ENCODE measurements at regions not wholly inside any gene's neighbourhood (a gene's known extent, or its start where the extent isn't known, plus 50 kb on each side); places are given as distances from the start of the nearest gene placed in this dataset.
A peak's percentile ranks its signal among the peaks of the same experiment; 100 is the strongest.

DNA sequence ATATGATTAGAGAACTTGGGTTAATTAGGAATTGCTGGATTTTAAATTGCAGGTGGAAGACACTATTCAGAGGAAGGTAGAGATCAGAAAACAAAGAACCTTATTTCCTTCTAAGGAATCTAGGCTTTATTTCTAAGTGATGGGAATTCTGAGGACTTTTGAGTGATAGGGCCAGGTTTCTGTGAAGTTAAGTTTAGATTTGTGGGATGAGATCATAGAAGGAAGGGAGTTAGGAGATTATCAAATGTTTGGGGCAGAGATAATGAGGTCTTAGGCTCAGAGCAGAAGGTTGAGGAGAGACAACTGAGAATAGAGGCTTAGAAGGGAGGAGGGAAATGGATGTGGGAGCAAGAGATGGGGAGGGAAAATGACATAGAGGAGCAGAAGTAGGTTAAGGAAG lies 109.7 kb upstream of the MMS22L start:
- TF ChIP-seq EZH2phosphoT487 (IDR thresholded peaks at IDR 0.05; ENCODE audit: borderline replicate concordance, low read length) = no peak
- TF ChIP-seq, protein P1, sequence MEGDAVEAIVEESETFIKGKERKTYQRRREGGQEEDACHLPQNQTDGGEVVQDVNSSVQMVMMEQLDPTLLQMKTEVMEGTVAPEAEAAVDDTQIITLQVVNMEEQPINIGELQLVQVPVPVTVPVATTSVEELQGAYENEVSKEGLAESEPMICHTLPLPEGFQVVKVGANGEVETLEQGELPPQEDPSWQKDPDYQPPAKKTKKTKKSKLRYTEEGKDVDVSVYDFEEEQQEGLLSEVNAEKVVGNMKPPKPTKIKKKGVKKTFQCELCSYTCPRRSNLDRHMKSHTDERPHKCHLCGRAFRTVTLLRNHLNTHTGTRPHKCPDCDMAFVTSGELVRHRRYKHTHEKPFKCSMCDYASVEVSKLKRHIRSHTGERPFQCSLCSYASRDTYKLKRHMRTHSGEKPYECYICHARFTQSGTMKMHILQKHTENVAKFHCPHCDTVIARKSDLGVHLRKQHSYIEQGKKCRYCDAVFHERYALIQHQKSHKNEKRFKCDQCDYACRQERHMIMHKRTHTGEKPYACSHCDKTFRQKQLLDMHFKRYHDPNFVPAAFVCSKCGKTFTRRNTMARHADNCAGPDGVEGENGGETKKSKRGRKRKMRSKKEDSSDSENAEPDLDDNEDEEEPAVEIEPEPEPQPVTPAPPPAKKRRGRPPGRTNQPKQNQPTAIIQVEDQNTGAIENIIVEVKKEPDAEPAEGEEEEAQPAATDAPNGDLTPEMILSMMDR (IDR thresholded peaks at IDR 0.05; ENCODE audit: low read depth, low read length, poor library complexity, severe bottlenecking) = no peak
- Histone ChIP-seq H3K4me3 (ENCODE audit: low read length) (no peak overlapping the region), H3K4me1 (ENCODE audit: control insufficient read depth, low read length) (no peaks in the 10 kb centered on the region), H3K9me3 (ENCODE audit: control insufficient read depth, insufficient read depth, low read length) (no peaks in the 10 kb centered on the region), H3K27me3 (ENCODE audit: control insufficient read depth, low read length) (peaks cover 4% of the 10 kb centered on the region), H3K79me2 (ENCODE audit: control insufficient read depth, low read length) (no peaks in the 10 kb centered on the region), H4K20me1 (ENCODE audit: control insufficient read depth, insufficient read depth, low read depth, low read length) (no peaks in the 10 kb centered on the region), H3F3A (ENCODE audit: control insufficient read depth, insufficient read depth) (no peaks in the 10 kb centered on the region), H3K9me2 (replicated peaks; ENCODE audit: control insufficient read depth, low read length) (no peaks in the 10 kb centered on the region), H3K27ac (ENCODE audit: low read depth, low read length) (no peak overlapping the region), H3K4me2 (ENCODE audit: low read length) (no peak overlapping the region), H3K36me3 (ENCODE audit: control insufficient read depth, low read length) (no peaks in the 10 kb centered on the region)

DNA sequence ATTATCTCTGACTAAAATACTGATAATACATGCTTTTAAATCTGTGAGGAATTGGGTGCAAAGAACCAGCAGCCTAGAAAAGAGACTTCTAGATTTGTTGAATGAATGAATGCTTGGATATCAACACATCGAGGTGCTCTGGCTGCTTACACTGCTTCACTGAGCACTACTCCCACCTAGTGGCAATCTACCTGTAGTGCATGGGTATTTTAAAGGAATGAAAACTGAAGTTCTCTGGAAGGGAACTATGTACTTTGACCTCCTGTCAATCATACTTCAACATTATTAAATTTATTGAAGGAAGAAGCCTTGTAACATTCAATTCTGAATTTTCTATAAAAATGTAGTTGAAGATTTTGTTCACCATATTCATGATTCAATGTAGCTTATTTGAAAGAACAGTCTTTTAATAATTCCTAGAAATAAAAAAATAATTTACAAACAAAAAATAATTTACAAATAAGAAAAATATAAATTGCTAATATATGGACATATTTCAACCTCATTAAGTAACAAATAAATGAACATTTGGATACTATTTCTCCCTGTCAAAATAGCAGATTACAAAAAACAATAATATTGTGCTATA lies 111.2 kb upstream of the MMS22L start:
- Histone ChIP-seq H3K27ac (ENCODE audit: low read depth, low read length) (no peak overlapping the region), H3F3A (ENCODE audit: control insufficient read depth, insufficient read depth) (no peaks in the 10 kb centered on the region), H4K20me1 (ENCODE audit: control insufficient read depth, insufficient read depth, low read depth, low read length) (no peaks in the 10 kb centered on the region), H3K79me2 (ENCODE audit: control insufficient read depth, low read length) (no peaks in the 10 kb centered on the region), H3K4me3 (ENCODE audit: low read length) (no peak overlapping the region), H3K4me2 (ENCODE audit: low read length) (no peak overlapping the region), H3K36me3 (ENCODE audit: control insufficient read depth, low read length) (no peaks in the 10 kb centered on the region), H3K27me3 (ENCODE audit: control insufficient read depth, low read length) (peaks cover 4% of the 10 kb centered on the region; the same call in 1 of the 2 replicates), H3K9me3 (ENCODE audit: control insufficient read depth, insufficient read depth, low read length) (no peaks in the 10 kb centered on the region), H3K4me1 (ENCODE audit: control insufficient read depth, low read length) (no peaks in the 10 kb centered on the region), H3K9me2 (replicated peaks; ENCODE audit: control insufficient read depth, low read length) (no peaks in the 10 kb centered on the region)
- no peak for TF ChIP-seq EZH2phosphoT487 (IDR thresholded peaks at IDR 0.05; ENCODE audit: borderline replicate concordance, low read length)
- TF ChIP-seq, protein P1 (IDR thresholded peaks at IDR 0.05; ENCODE audit: low read depth, low read length, poor library complexity, severe bottlenecking) = peak; percentile 74

- Histone ChIP-seq H3F3A (ENCODE audit: control insufficient read depth, insufficient read depth) (no peaks in the 10 kb centered on the region), H3K27me3 (ENCODE audit: control insufficient read depth, low read length) (no peaks in the 10 kb centered on the region), H3K79me2 (ENCODE audit: control insufficient read depth, low read length) (no peaks in the 10 kb centered on the region), H3K27ac (ENCODE audit: low read depth, low read length) (no peak overlapping the region), H3K4me1 (ENCODE audit: control insufficient read depth, low read length) (no peaks in the 10 kb centered on the region), H3K9me3 (ENCODE audit: control insufficient read depth, insufficient read depth, low read length) (no peaks in the 10 kb centered on the region), H4K20me1 (ENCODE audit: control insufficient read depth, insufficient read depth, low read depth, low read length) (no peaks in the 10 kb centered on the region), H3K36me3 (ENCODE audit: control insufficient read depth, low read length) (no peaks in the 10 kb centered on the region), H3K4me3 (ENCODE audit: low read length) (no peak overlapping the region), H3K9me2 (replicated peaks; ENCODE audit: control insufficient read depth, low read length) (no peaks in the 10 kb centered on the region), H3K4me2 (ENCODE audit: low read length) (no peak overlapping the region)
- no peak for TF ChIP-seq EZH2phosphoT487 (IDR thresholded peaks at IDR 0.05; ENCODE audit: borderline replicate concordance, low read length)
- TF ChIP-seq, protein P1 (IDR thresholded peaks at IDR 0.05; ENCODE audit: low read depth, low read length, poor library complexity, severe bottlenecking) = no peak
Measured at GRCh38 chr6:97396880-97397279, 113.9 kb upstream of the MMS22L start.
